Right ventricle myocardium superior (tissue), 1 donor: ENCODE measurements at regions not wholly inside any gene's neighbourhood (a gene's known extent, or its start where the extent isn't known, plus 50 kb on each side); places are given as distances from the start of the nearest gene placed in this dataset.
A peak's percentile ranks its signal among the peaks of the same experiment; 100 is the strongest.
"Not testable (repeated sequence)": the region's sequence is repeated elsewhere in the genome, so short reads cannot be mapped to it uniquely, and the experiment has no call there.

Experiments used
- ATAC-seq: fragments of 200-7000 bp; cut with Tn5 transposase; one replicate; pipeline ENCODE4 v1.9.1; 2020; ENCODE audit warnings: mild to moderate bottlenecking; ENCODE audit not compliant: poor library complexity
- DNase-seq: peaks from one replicate; pipeline ENCODE4 v3.0.0-alpha.2; 2020
- intact Hi-C: fragments of 100-400 bp; cut with DNase I; formaldehyde crosslinking; loops from one replicate; pipeline ENCODE4 v1.11.2; 2022
- donor health status: DM: no; HTN: yes; CAD: no; lungs with severe emphysema.

DNA sequence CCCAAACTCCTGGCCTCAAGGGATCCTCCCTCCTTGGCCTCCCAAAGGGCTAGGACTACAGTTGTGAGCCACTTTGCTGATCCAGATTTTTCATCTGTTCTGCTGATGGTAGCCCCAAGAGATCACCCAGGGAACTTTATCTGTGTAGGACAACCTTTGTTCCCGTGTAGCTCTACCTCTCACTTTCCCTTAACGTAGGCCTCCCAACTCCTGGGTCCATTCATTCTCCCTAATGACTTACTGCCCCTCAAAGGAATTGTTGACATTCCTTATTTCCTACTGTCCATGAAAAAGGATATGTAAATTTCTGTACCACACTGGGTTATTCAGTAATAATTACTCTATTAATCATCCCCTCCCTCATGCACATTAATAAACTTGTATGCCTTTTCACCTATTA lies 51.0 kb upstream of the PHF24 start:
- ATAC-seq, result no peak
- no peak for DNase-seq
- intact Hi-C loops, result no loop called here

DNA sequence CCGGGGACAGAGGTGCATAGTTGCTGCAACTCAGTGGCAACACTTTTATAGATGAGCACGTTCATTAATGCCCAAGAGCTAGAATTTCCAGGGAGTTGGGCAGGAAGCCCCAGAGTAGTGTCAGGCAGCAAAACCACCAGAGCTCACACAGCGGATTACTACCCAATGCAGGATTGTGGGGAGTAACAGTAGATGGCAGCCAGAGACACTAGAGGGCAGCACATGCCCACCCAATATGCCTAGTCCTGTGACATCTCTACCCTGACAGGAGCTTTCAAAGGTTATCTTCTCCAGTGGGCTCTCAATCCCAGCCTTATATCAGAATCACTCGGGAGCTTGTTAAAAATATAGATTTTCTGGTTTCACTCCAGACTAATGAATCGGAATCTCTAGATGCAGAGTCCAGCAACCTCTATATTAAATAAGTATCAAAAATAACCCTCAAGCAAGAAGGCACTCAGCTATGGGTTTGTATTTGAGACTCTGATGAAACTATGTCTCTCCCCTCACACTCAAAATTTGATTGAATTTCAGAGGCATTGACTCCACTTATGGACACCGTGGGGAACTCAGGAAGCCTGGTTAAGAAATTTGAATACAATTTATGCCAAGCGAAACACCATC lies 58.4 kb upstream of the PHF24 start:
- DNase-seq, result peak; percentile 83
- peak; percentile 100 for ATAC-seq
- intact Hi-C loops, result loop anchor here (5.0 kb wide), 4 partner anchors 88 to 578 kb away; partner anchors contain the start of genes DNAJB5 and PIGO

DNA sequence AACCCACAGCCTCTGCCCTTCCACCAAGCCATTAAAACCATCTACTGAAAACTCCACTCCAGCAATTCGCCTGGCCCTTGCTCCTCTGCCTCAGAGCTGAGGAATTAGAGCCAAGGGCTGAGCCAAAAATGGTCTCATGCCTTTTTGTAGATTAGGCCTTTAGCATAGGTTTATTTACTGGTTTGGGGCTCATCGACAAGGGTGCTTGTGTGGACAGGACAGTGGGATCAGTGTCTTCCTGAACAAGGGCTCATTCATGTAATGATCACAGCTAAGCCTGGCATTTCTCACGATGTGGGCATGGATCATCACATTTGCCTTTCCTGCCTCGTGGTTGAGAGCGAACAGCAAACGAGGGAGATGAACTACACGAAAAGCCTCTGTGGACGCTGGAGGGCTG lies 59.2 kb upstream of the PHF24 start:
- DNase-seq (no peak), ATAC-seq (no peak)
- intact Hi-C loops, result loop anchor here (5.0 kb wide), 3 partner anchors 88 to 578 kb away; partner anchors contain the start of gene DNAJB5

DNA sequence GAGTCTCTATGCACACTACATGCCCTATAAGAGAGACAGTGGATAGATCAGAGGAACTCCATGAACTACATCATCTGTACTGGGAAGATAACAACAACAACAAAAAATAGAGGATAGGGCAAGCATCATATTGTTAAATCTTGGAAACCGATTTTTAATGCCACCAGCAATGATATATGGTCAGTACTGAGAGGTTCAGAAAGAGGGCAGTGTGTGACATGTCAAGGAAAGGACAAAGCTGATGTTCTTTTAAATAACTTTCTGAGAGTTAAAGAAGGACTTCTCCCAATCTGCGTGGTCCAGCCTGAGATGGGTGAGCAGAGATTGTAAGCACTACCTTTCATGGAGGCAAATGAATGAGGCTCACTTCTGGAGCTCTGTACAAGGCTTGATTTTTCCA lies 62.0 kb upstream of the PHF24 start:
- ATAC-seq (no peak), DNase-seq (no peak)
- intact Hi-C loops, result loop anchor here (5.0 kb wide), 3 partner anchors 91 to 581 kb away; partner anchors contain the start of gene DNAJB5

DNA sequence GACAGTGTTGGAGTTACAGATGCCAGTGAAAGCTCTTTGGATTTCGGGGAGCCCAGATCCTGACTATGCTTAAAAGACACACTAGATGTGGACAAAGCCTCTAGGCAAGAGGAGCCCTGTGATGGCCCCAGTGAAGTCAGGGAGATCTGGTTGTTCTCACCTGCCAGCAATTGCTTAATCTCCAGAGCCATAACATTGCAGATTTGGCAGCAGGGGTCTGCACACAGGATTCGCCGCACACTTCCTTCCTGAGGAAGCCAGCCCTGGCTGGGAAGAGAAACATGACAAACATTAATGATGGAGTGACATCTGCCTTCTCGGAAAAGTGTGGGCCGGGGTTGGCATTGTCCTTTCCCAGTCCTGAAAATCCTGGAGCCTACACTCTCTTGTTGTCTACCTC lies 65.2 kb upstream of the PHF24 start:
- ATAC-seq (no peak), DNase-seq (no peak)
- intact Hi-C loops, result no loop called here

DNA sequence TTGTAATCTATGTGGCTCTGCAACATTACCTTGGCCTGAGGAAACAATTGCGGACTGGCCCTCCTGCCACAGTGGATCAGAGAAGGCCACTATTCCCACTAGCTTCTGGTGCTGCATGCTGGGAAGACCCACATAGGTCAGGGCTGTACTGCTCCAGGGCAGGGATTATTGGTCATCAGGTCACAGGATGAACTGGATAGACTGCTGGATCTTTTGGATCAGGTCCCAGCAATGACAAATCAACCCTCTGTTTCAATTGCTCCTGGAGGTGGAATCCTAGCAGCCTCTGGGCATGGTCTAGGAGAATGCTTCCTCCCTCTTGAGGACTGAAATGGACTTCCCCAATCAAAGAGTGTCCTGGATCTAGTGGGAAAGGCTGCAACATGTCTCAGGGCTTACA lies 66.7 kb upstream of the PHF24 start:
- ATAC-seq (no peak), DNase-seq (no peak)
- intact Hi-C loops, result no loop called here

DNA sequence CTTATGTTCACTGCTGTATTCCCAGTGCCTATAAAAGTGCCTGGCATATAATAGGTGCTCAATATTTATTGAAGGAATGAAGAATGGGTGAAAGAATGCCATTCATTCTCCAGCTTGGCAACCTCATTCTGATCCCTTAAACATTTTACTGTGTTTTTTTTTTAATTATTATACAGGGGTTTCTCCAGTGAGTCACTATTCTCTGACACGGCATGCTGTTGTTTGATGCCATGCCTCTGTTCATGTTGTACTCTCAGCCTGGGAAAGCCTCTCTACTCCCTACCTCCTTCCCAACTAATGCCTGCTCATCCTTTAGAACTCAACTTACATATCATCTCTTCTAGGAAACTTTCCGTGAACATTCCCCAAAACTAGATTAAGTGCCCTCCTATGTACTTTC lies 70.2 kb upstream of the PHF24 start:
- ATAC-seq (no peak), DNase-seq (no peak)
- intact Hi-C loops, result no loop called here

DNA sequence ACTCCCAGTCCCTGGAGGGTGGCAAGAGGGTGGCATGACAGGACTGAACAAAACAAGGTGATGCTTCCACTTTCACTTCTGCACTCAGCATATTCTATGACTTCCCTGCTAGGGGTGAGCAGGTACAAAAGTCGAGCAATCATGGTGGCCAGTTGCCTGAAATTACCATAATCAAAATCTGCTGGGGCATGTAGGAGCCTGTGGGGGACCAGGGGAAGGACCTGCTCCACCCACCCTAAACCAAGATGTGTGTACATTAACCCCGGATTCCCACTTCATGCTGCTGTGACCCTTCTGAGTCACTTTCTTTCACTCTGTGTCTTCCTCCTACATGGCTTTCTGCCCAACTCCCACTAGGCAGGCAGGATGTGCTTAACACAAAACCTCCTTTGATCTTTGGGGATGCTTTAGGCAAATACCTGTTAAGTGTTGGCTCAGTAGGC lies 73.3 kb upstream of the PHF24 start:
- no peak for DNase-seq
- no peak for ATAC-seq
- intact Hi-C loops, result no loop called here

DNA sequence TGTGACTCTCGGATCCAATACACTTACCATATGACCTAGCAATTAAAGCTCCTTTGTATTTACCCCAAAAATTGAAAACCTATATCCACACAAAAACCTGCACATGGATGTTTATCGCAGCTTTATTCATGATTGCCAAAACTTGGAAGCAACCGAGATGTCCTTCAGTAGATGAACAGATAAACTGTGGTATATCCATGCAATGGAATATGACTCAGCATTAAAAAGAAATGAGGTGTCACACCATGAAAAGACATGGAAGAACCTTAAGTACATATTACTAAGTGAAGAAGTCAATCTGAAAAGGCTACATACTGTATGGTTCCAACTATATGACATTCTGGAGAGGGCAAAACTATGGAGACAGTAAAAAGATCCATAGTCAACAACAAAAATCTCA lies 82.0 kb upstream of the PHF24 start:
- intact Hi-C loops, result no loop called here
- no peak for ATAC-seq
- no peak for DNase-seq

DNA sequence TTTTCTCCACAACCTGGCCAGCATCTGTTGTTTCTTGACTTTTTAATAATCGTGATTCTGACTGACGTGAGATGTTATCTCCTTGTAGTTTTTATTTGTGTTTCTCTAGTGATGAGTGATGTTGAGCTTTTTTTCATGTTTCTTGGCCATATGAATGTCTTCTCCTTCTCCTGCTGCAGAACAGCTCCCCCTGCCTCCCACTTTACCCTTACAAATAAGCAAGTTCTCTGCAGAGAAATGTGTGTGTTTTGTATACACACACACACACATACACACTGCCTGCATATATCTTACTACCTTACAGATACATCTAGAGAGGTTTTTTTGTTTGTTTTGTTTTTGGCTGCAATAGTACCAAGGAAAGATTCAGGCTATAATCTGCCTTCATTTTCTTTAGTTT lies 88.7 kb upstream of the PHF24 start:
- intact Hi-C loops, result no loop called here
- ATAC-seq (no peak), DNase-seq (no peak)

DNA sequence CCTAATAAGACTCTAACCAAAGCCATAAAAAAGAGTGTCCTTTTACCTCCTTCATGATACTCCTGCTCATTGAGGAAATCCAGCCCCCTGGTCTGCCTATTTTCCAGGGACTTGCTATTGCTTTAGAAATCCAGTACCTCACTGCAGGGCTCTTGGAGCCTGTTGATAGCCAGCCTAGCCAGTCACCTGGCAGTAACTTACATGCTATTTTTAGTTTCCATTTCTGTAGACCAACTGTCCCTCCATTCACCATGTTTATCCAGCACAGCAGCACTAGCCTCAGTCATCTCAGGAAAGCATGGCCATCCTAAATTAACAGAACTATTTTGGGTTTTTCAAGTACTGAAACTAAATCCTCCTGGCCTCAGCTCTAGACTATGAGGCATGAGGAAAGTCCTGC lies 91.5 kb upstream of the PHF24 start:
- DNase-seq (no peak), ATAC-seq (peak; percentile 86)
- intact Hi-C loops, result no loop called here

DNA sequence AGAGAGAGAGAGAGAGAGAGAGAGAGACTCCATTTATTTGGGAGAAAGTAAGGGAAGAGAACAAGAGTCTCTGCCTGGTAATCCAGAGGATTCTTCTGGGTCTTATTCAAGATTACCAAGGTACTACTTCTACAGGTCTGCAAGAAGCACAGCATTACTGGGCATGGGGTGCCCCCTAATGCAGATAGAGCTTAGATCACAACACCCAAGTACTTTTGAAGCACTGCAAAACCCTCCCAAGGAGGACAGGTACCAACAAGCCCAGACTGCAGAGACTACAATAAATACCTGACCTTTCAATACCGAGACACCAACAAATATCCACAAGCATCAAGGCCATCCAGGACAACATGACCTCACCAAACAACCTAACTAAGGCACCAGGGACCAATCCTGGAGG lies 94.7 kb upstream of the PHF24 start:
- no peak for DNase-seq
- ATAC-seq, result no peak
- intact Hi-C loops, result no loop called here

DNA sequence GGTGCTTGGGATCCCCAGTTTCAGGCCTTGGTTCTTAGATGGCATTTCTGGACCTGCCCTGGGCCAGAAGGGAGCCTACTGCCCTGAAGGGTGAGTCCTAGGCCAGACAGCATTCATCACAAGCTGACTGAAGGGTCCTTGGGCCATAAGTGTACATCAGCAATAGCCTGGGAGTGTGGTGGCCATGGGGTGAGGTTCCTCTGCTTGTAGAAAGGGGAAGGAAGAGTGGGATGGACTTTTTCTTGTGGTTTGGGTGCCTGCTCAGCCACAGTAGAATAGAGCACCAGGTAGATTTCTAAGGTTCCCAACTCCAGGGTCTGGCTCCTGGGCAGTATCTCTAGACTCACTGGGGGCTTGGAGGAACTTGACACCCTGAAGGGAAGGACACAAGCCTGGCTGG lies 95.2 kb upstream of the PHF24 start:
- ATAC-seq (no peak), DNase-seq (no peak)
- intact Hi-C loops, result no loop called here

DNA sequence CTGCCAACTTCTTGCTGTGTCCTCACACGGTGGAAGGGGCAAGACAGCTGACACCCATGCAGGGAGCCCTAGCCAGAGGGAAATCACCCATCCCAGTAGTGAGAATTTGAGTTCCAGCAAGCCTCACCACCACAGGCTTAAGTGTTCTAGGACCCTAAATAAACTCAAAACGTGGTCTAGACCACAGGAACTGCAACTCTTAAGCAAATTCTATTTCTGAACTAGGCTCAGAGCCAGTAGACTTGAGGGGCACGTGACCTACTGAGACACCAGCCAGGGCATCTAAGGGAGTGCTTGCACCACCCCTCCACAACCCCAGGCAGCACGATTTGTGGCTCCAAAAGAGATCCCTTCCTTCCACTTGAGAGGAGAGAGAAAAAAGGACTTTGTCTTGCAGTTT lies 96.0 kb upstream of the PHF24 start:
- no peak for ATAC-seq
- intact Hi-C loops, result no loop called here
- no peak for DNase-seq

DNA sequence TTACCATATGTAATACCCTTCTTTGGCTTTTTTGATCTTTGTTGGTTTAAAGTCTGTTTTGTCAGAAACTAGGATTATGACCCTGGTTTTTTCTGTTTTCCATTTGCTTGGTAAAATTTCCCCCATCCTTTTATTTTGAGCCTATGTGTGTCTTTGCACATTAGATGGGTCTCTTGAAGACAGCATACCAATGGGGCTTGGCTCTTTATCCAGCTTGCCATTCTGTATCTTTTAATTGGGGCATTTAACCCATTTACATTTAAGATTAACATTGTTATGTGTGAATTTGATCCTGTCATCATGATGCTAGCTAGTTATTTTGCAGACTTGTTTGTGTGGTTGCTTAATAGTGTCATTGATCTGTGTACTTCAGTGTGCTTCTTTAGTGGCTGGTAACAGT lies 103.1 kb upstream of the PHF24 start:
- intact Hi-C loops, DNase-seq, ATAC-seq: not testable (repeated sequence)

DNA sequence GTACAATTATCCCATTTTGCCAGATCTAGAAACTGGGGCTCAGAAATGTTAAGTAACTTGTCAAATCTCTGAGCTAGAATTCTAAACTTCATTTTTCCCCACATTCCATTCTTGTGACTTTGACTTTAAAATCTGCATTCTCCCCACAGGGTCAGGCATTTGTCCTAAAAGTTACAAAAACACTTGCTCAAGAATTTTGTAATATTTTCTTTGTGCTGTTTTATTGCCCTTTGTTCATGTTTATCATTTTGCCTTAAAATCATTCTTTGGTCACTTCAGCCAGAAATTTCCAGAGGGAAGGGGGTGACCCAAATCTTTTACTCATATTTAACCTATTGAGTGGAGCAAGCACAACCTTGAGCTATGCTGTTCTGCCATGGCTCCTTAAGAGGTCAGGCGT lies 120.1 kb upstream of the CCL21 start:
- ATAC-seq (no peak), DNase-seq (no peak)
- intact Hi-C loops, result no loop called here

DNA sequence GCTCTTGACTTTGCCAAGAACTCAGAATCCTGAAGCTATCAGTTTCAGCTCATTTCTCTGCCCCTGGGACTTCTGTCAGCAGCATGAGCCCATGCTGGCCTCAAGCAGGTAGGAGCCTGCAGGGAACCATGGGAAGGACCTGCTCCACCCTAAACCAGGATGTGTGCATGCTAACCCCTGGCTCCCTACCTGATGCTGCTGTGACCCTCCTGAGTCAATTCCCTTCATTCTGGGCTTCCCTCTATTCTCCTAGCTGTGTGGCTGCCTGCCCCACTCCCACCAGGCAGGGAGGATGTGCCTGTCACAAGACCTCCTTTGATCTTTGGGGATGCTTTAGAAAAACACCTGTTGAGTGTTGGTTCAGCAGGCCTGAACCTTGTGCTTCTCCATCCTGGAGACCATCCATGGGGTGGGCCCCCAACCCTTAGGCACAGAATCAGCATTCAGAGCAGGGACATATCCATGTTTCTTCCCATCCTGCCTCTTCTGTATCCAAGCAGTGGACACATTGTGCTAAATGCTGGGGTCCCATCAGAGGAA lies 117.1 kb upstream of the CCL21 start:
- intact Hi-C loops, result no loop called here
- no peak for ATAC-seq

DNA sequence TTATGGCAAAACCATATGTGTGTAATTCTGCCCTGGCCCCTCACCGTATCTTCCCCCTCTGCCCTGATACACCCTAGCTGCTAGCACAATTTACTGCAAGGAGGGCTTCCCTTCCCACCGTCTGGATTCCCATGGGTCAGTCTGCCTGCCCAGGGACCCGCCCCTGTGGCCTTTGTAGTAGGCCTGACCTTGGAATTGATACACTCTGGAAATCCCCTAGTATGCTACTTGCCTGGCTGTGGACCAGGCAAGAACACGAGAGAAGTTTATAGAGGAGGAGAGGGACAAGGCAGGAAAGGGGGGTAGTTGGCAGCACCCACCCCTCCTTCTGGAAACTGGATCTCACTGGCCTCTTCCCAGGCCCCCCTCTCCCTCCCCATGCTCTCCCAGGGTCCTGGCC lies 115.8 kb upstream of the CCL21 start:
- ATAC-seq (no peak), DNase-seq (no peak)
- intact Hi-C loops, result no loop called here

More for the DNA sequence above, 117.1 kb upstream of the CCL21 start:
- no peak for DNase-seq

DNA sequence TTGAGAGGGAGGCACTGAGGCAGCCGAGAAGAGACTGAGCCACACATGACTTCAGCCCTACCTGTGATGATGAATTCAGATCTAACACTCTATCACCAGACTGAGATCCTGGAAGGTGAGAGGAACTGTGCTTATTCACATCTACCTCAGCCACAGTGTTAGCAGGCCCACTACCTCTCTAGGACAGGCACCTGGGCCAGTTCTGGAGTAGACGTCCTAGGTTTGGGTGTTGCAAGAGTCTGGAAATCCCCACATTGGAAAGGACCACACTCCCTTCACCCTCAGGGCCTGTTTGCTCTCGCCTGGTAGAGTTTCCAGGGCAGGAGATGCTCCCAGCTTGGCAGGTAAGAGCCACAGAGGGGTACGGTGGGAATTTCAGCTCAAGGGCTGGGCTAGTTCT lies 113.8 kb upstream of the CCL21 start:
- DNase-seq (no peak), ATAC-seq (no peak)
- intact Hi-C loops, result no loop called here

DNA sequence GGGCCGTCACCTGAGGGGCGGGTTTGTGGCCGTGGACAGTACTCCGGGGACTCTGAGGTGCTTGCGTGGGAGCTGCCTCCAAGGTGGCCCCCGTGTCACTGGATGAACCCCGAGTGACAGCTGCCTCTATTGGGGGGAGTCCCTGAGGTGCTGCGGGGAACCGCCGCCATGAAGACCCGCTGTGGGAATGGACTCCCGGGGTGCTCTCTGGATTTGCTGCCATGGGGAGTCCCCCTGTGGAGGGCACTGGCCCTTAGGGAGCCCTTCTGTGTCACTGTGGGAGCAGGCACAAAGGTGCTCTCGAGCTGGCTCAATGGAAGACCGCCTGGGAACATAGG lies 100.2 kb upstream of the CCL21 start:
- intact Hi-C loops, result no loop called here
- no peak for ATAC-seq
- no peak for DNase-seq
